HG03196 (cell line): ENCODE measurements at regions not wholly inside any gene's neighbourhood (a gene's known extent, or its start where the extent isn't known, plus 50 kb on each side); places are given as distances from the start of the nearest gene placed in this dataset.

ENCODE experiments used
- ATAC-seq: cut with Tn5 transposase; IDR thresholded peaks from one replicate; pipeline ENCODE4 v1.9.1; 2021; ENCODE audit not compliant: unreplicated experiment

DNA sequence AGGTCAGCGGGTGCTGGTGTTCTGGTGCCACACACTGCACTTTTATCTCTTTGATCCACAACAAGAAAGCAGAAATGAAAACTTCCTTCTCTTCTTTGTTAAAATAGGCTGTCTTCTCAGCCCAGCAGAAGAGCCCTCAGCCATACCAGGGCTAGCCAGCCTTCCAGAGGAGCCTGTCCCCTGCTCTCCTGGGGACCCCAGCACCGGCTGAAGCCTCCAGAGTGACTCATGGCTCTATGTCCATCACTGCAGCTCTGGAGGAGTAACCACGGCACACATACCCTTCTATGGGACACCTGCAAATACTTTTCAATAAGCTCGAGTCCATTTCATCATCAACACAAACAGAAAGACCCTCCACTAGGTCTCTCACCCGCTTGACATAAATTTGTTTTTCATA is 135.6 kb upstream of the CST7 start:
- no peak for ATAC-seq

DNA sequence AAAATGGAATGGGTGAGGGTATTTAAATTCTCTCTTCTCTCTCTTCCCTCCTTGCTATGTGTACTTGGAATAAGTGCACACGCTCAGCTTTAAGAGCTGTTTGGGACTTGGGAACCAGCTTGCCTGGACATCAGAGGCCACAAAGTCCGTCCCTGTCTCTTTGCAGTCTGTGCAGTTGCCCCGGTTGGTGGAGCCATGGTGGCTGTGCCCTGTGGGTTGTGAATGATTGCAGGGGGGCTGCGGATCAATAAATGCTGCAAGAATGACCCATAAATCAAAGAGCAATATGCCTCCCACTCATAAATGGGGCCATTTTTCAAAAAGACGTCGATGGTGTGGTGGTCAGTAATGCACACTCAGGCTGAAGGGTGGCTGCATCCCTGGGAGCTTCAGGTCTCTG is 135.1 kb upstream of the CST7 start:
- no peak for ATAC-seq

DNA sequence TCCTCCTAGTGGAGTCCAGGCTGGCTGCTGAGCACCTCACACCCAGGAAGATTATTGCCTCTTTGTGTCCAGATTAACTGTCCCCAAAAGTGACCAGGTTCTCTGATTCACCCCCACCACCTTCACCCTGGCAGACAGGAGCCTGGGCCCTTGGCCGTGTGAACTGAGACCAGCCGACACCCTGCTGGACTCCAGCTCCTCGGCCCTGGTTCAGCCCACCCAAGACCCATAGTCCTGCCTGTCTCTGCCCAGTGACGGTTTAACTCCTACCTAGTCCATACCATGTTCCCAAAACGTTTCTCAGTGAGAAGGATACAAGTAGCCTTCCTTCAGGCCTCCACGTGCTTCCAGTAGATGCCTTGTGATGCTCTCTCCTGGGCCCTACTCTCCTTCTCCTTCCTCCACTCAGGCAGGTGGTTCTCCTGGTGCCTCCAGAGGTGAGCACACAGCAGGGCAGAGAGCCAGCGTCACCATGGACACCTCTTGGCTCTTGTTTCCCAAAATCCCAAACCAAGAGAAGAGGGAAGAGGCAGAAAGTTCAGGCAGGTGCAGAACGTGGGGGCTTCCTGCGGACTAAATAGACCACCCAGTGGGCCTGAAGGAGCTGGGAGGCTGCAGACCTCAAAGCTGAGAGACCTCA is 134.4 kb upstream of the CST7 start:
- no peak for ATAC-seq

DNA sequence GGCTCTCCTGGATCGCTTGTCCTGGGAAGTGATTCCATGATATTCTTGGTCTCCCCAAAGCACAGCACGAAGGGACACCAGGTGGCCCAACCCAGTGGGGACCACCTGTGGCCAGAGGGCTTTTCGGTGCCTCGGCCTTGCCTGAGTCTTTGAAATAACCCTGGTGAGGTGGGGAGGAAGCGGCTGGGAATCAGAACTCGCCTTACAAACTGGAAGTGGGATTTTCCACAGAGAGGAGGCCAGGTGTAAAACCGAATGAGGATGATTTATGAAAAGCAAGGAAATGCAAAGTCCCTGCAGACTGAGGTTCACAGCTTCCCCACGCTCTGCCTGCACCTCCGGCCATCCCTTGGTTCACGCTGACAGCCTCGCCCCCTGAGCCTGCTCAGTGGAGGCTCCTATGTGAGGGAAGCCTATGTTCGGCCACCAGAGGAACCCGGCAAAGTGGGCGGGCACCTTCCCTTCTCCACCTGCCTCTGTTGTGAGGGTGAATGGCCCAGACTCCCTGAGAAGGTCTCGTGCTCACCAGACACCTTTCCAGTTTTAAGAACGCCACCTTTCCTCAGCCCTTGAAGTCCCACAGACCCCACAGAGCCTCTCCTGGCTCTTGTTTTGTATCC is 133.8 kb upstream of the CST7 start:
- ATAC-seq, result no peak

DNA sequence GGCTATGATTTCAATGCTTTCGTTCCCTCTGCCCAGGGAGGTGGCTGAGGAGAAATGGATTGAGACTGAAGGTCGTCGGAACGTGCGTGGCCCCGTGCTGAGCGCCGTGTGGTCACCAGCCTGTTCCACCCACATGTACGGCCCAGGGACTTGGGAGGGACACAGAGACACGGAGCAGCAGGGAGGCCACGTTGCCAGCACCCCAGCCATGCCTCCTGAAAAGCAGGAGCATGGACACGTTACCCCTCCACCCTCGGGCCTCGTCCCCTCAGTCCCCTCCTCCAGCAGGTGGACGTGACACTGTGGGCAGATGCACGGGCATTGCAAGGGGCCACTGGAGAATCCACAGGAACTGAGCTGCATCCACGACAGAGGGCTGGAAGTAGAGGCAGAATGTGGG is 133.1 kb upstream of the CST7 start:
- ATAC-seq, result no peak

DNA sequence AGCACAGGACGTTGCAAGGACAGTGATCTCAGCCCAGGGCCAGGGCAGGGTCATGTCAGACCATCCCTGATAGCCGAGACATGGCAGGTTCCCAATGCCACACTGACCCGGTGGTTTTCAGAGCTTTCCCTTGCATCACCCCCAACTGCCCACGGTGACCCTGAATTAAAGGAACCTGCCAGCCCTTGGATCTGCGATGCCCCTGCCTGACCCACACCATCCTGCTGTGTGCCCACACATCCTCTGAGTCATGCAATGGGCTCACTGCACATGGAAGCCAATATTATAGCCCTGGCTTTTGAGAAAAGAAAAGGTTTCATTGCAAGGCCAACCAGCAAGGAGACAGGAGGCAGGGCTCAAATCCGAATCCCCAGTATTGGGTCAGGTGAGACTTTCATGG is 132.6 kb upstream of the CST7 start:
- no peak for ATAC-seq

DNA sequence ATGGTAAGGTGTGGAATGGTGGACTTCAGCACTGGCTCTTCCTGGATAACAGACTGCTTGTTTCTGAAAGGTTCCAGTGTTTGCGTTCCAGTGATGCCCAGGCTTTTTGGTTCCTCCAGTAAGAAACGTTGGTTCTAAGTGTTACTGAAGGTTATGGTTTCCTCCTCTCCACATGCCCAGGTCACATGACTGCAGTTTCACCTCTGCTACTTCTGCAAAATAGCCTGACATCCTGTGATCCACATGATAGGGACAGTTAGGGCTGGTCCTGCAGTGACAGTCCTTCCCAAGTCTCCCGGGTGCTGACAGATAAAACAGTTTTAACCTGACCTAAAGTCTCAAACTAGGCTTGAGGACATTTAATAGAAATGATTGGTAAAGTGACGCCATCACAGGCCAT is 132.2 kb upstream of the CST7 start:
- ATAC-seq, result no peak

DNA sequence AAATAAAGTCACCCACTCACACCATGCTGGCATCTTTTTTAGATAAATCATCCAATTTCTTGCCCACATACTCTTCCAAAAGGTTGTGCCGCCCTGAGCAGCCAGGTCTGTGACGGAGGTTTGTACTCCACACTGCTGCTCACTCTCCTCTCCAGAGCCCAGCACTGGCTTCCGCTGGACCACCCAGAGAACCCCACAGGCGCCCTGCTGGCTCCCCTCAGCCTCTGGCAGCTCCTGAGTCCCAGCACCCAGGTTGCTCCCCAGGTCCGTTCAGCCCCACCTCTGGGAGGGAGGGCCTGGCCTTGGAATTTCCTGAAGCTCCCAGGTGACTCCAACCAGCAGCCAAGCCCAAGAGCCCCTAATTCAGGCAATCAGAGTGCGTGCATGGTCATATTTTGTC is 131.7 kb upstream of the CST7 start:
- ATAC-seq, result no peak

DNA sequence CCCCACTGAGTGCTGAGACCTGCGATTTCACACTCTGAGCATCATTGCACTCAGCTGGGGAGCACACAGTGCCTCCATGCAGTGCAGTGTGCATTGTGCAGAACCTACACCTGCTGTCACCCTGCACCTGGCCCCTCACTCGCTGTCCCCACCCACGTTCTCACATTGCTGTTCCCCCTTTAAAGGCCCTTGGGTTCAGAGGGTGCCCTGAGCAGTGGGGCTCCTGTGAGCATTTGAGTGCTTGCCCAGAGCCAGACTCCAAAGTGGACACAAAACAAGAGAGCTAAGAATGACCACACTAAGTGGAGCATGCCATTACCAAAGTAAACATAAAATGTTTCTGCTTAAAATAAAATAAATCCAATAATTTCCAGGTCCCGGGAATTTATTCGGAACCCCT is 131.0 kb upstream of the CST7 start:
- no peak for ATAC-seq

DNA sequence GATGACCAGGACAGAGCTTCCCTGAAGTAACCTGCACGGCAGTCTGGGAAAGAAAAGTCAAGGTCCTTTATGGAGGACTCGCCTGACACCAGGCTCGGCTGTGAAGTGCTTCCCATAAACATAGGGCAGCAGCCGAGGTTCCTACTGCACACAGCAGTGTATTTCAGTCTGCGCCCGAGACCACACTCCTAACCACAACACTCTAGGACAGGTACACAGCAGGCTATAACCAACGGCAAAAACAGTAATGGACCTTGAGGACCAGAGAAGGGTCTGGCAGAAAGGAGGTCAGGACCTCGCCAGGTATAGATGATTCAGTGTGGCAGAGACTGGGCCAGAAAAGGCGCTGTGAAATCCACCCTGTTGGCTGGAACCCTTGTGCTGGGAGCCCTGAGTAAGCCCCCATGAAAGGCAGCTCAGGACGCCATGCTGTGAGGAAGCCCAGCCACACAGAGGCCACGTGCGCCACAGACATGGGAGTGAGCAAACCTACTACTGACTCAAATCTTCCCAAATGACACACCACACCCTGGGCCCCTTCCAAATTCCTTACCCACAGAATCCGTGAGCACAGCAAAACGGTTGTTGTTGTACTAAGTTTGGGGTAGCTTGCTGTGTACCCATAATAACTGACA is 129.6 kb upstream of the CST7 start:
- ATAC-seq, result no peak

DNA sequence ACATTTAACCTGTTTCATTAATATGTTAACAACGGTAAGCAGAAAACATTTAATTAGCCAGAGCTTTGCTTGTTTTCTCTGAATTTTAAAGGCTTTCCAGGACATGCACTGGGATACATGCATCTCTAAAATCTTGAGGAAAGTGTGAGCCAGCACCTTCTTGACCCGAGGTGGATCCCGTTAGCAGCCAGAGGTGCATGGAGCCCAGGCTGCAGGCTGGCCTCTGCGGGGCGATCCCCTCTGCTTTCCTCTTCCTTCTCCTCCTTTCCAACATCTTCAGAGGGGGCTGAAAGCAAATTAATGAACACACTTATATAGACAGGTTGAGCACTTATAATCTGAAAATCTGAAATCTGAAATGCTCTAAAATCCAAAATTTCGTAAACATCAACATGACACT is 128.7 kb upstream of the CST7 start:
- no peak for ATAC-seq

DNA sequence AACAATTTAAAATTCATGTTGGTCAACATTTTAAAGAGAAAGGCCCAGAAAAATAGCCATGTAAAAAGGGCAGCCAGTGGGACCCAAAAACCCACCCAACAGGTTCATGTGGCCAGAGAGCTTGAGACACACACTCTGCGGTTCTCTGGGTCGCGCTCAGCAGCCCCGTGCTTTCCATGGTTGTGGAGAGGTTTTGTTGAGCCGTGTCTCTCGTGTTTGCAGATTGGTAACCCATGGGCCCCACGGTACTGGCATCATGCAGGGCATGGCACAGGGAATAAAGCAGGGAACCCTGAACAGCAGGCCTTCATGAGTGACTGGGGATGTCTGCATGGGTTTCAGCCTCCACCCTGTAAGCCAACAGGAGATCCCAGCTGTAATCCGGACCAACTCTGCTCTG is 127.7 kb upstream of the CST7 start:
- ATAC-seq, result no peak

DNA sequence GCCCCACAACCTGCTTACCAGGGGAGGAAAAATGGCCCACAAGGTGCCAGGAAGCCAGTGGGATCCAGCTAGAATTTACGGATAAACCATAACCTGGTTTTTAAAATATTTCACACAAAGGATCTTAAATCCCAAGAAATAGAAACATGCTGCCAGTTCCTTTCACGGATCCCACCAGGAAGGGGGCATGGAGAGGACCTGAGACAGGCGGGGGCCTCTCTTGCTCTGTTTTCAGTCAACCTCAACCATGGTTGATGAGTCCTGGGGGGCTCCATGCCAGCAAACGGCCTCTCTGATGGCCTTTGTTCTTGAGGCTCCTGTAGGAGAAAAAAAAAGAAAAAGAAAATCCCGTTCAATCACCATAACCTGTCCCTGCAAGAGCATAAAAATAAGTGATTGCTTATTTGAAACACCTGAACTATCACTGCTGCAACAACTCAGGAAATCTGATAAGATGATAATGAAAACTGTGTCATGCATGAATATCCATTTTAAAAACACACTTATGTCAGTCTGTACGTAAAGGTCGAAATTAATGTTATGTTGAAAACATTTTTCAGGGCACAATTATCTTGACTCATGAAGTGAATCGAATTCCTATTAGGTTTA is 125.8 kb upstream of the CST7 start:
- no peak for ATAC-seq

DNA sequence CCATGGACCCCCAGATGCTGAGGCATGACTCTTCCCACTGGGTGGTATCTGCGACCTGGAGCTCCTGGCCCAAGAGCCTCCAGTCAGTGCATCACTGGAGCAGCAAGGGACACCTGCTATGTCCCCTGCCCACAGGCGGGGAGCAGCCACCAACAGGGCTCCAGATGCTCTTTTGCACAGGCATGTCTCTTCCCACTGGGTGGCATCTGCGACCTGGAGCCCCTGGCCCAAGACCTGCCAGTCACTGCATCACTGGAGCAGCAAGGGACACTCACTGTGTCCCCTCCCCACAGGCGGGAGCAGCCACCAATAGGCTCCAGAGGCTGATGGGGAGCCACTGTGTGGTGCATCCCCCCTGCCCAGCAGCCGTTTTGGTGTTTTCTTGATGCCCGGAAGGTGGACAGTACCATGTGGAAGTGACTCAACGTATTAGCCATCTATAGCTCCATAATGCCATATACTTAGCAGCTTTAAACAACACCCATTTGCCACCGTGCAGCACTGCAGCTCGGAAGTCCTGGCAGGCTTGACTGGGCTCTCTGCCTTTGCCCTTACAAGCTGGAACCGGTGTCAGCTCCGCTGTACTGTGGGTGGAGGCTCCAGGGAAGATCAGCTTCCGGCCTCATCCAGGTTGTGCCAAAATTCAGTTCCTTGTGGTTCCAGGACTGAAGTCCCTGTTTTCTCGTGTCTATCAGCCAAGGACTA is 124.9 kb upstream of the CST7 start:
- ATAC-seq, result no peak

DNA sequence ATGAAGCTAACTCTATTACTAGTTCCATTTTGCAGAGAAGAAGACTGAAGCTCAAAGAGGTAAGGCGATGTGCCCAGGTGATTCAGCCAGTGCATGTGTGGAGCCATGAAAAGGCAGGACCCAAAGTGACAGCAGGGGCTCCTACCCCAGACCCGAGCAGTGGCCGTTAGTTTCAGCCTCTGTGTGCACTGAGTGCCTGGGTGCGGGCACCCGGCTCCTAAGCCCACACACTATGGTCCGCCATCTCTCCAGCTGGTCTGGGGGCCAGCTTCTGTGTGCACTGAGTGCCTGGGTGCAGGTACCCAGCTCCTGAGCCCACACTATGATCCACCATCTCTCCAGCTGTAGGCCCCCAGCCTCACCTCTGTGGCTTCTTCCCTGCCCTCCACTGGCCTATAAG is 123.5 kb upstream of the CST7 start:
- no peak for ATAC-seq

DNA sequence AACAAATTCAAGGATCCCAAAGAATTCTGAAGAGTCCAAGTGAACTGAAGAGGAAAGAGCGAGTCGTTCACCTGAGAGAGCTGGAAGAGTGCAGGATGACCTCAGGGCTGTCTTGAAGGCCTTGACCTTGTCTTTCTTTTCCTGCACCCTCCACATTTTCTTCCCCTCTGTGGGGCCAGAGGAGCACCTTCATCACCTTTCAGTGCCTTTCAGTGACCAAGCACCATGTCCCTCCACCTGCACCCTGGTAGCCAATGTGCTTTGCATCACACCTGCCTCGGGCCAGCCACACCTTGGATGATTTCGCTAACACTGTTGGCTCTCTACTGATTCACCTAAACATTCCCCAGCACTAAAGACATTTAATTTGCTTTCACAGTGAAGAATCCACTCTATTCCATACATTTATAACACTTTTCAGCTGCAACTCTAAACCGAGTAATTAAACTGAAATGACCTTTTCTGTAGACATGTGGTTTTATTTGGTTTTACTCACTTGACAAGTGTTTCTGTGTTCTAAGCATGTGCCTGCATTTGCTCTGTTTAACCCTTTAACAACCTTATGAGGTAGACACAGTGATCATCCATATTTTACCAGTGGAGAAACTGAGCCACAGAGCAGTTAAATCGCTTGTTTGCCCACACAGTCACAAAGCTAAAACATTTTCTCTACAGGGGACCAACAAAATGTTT is 121.3 kb upstream of the CST7 start:
- no peak for ATAC-seq

DNA sequence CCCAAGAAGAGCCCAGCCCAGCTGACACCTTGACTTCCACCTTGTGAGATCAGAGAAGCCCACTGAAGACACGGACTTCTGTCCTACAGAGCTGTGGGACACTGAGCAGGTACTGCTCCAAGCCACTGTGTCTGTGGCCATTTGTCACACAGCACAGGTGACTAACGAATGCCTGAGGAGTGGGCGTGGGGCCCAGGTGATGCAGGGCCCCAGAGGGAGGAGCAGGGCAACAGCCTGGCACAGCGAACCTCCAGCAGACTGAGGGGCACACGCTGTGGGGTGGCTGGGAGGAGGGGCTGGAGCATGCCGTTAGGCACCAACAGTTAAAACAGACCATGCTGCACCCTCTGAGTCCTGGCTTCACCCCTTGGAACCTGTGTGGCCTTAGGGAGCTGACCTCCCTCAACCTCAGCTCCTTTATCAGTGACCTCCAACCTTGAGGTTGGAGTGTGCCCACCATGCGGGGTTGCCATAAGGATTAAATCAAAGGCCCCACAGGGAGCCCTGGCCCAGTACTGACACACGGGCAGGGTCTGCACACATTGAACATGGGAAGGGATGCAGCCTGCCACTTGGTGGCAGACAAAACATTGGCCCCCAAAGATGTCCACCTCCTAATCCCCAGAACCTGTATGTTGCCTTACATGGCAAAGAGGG is 119.9 kb upstream of the CST7 start:
- no peak for ATAC-seq

DNA sequence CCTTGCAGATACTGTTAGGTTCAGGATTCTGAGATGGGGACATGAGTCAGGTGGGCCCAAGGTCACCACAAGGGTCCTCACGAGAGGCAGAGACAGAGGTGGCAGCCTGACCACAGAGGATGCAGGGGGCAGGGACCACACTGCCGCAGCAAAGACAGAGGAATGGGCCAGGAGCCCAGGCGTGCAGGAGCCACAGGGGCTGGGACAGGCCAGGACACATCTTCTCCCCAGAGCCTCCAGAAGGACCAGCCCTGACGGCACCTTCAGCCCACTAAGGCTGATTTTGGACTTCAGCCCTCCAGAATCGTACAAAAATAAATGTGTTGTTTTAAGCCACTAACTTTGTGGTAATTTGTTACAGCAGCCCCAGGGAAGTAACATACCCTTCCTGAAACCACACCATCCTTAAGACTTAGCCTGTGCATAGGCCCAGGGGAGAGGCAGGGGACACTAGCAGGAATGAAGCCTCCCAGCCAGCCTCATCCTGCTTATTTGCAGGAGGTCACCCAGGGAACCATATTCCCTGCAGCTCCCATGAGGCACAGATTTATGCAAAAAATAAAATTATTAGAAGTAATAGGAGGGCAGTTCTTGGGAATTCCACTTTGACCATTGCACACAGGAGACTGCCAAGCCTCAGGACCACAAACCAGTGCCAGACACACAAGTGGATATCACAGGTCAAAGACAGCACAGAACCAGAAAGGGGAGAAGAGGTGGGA is 119.3 kb upstream of the CST7 start:
- ATAC-seq, result no peak

DNA sequence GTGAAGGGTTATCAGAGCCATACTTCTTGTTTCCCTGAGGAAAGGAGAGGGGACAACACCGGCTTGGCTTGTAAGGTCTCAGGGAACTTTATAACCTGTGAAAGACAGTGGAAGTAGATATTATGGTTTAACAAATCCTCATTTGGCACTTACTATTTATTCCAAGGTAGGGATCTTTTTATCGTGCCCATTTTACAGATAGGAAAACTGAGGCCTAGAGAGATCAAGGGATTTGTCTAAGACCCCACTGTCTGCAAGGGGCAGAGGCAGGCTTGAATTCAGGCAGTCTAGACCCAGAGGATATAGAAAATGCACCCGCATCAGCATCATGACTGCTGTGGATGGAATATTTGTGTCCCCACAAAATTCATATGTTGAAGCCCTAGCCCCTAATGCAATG is 118.4 kb upstream of the CST7 start:
- ATAC-seq, result no peak

DNA sequence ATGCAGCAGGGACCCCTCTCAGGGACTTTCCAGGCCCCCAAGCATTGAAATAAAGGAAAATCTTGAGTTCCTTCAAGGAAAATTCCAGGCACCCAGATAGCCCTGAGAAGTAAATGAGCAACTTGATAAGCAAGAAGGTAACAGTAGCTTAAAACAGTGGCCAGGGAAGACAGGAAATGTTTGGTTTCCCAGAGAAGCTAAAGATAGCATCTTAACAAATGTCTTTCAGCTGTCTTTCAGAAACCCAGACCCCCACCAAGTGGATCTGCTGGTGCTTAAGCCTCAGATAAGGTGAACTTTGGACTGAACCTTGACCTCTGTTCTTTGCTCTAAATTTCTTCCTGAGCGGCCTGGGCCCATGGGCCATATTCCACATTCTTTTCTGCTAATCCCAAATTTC is 117.8 kb upstream of the CST7 start:
- ATAC-seq, result no peak
